ENCODE measurements at regions not wholly inside any gene's neighbourhood (a gene's known extent, or its start where the extent isn't known, plus 50 kb on each side); places are given as distances from the start of the nearest gene placed in this dataset.

- Histone ChIP-seq H3K27ac (no peak overlapping the region), H3K9me3 (peaks cover 0 to 24% (median 0%) of the 10 kb centered on the region in 4 donors), H3K4me1 (peaks cover 0 to 15% (median 0%) of the 10 kb centered on the region in 4 donors), H3K36me3 (no peaks in the 10 kb centered on the region), H3K27me3 (no peaks in the 10 kb centered on the region), H3K4me3 (no peak overlapping the region)
- DNase-seq (ENCODE audit: low spot score in 2 of 2) = no peak
- 90 to 93% methylated on average over 18 of the region's 18 CpGs for WGBS, 2 donors
- TF ChIP-seq POLR2A (IDR thresholded peaks at IDR 0.05) = no peak
- no peak for TF ChIP-seq CTCF (IDR thresholded peaks at IDR 0.05)
- TF ChIP-seq EP300 (IDR thresholded peaks at IDR 0.05) = no peak
Observed at GRCh38 chr9:134566196-134566847, 75.3 kb upstream of the COL5A1 start.

GRCh38 chr9:134566936-134567335, 74.7 kb upstream of the COL5A1 start:
- Histone ChIP-seq H3K9me3 (peaks cover 0 to 29% (median 0%) of the 10 kb centered on the region in 4 donors), H3K36me3 (no peaks in the 10 kb centered on the region), H3K27me3 (no peaks in the 10 kb centered on the region), H3K4me1 (peaks cover 0 to 15% (median 0%) of the 10 kb centered on the region in 4 donors), H3K4me3 (no peak overlapping the region), H3K27ac (no peak overlapping the region)
- DNase-seq (ENCODE audit: low spot score in 2 of 2) = no peak
- WGBS, 2 donors = 98 to 99% methylated on average over 3 to 5 of the region's 5 CpGs
- TF ChIP-seq POLR2A (IDR thresholded peaks at IDR 0.05) (no peak), CTCF (IDR thresholded peaks at IDR 0.05) (no peak), EP300 (IDR thresholded peaks at IDR 0.05) (no peak)

GRCh38 chr9:134568116-134568515, 73.5 kb upstream of the COL5A1 start:
- no peak for DNase-seq (ENCODE audit: low spot score in 2 of 2)
- TF ChIP-seq POLR2A (IDR thresholded peaks at IDR 0.05) (no peak), EP300 (IDR thresholded peaks at IDR 0.05) (no peak), CTCF (IDR thresholded peaks at IDR 0.05) (no peak)
- H3K36me3 ChIP-seq = no peaks in the 10 kb centered on the region
- no peak overlapping the region for H3K4me3 ChIP-seq
- no peaks in the 10 kb centered on the region for H3K27me3 ChIP-seq
- WGBS, 2 donors = 61 to 68% methylated on average over 5 of the region's 5 CpGs
- H3K27ac ChIP-seq = no peak overlapping the region
- peaks cover 0 to 32% (median 0%) of the 10 kb centered on the region in 4 donors for H3K9me3 ChIP-seq
- peaks cover 0 to 15% (median 0%) of the 10 kb centered on the region in 4 donors for H3K4me1 ChIP-seq

GRCh38 chr9:134568811-134569210, 72.8 kb upstream of the COL5A1 start:
- H3K27me3 ChIP-seq = no peaks in the 10 kb centered on the region
- WGBS, 2 donors = 35 to 50% methylated on average over 3 of the region's 3 CpGs
- no peak for TF ChIP-seq CTCF (IDR thresholded peaks at IDR 0.05)
- TF ChIP-seq EP300 (IDR thresholded peaks at IDR 0.05) = no peak
- TF ChIP-seq POLR2A (IDR thresholded peaks at IDR 0.05) = no peak
- no peak for DNase-seq (ENCODE audit: low spot score in 2 of 2)
- peak overlapping the region in 2 of 4 donors; percentile 32 to 56 for H3K27ac ChIP-seq
- H3K4me1 ChIP-seq = peaks cover 0 to 15% (median 0%) of the 10 kb centered on the region in 4 donors
- H3K4me3 ChIP-seq = no peak overlapping the region
- H3K9me3 ChIP-seq = peaks cover 0 to 32% (median 0%) of the 10 kb centered on the region in 4 donors
- H3K36me3 ChIP-seq = no peaks in the 10 kb centered on the region

- Histone ChIP-seq H3K27me3 (no peaks in the 10 kb centered on the region), H3K4me1 (peaks cover 0 to 15% (median 0%) of the 10 kb centered on the region in 4 donors), H3K9me3 (peaks cover 0 to 32% (median 0%) of the 10 kb centered on the region in 4 donors), H3K27ac (peak overlapping the region in 1 of 4 donors; percentile 56), H3K4me3 (no peak overlapping the region), H3K36me3 (no peaks in the 10 kb centered on the region)
- TF ChIP-seq EP300 (IDR thresholded peaks at IDR 0.05) (no peak), POLR2A (IDR thresholded peaks at IDR 0.05) (no peak), CTCF (IDR thresholded peaks at IDR 0.05) (no peak)
- WGBS, 2 donors = 81 to 85% methylated on average over 7 of the region's 7 CpGs
- DNase-seq (ENCODE audit: low spot score in 2 of 2) = no peak
Observed at GRCh38 chr9:134569626-134570025, 72.0 kb upstream of the COL5A1 start.
